GM23248 (cell line): ENCODE measurements at regions not wholly inside any gene's neighbourhood (a gene's known extent, or its start where the extent isn't known, plus 50 kb on each side); places are given as distances from the start of the nearest gene placed in this dataset.
A peak's percentile ranks its signal among the peaks of the same experiment; 100 is the strongest.

ENCODE experiments used
- DNase-seq: peaks from one replicate; pipeline ENCODE4 v3.0.0-alpha.2; 2015
- H2AFZ ChIP-seq: fragments of 200-600 bp; sonication (generic); 2 replicates; pipeline ENCODE4 v1.6.1; 2016; ENCODE audit warnings: antibody characterized with exemption
- H3F3A ChIP-seq: fragments of 200-600 bp; sonication (generic); 2 replicates; pipeline ENCODE4 v1.6.1; 2016; ENCODE audit warnings: mild to moderate bottlenecking, antibody characterized with exemption, mixed run types; ENCODE audit not compliant: insufficient read depth
- H3K27ac ChIP-seq: fragments of 200-600 bp; sonication (generic); 2 replicates; pipeline ENCODE4 v1.5.1; 2016; ENCODE audit warnings: mild to moderate bottlenecking
- H3K27me3 ChIP-seq: fragments of 200-600 bp; sonication (generic); replicated peaks from 2 replicates; pipeline ENCODE4 v1.6.1; 2016; ENCODE audit warnings: mild to moderate bottlenecking; ENCODE audit not compliant: insufficient read depth
- H3K36me3 ChIP-seq: fragments of 200-600 bp; sonication (generic); 2 replicates; pipeline ENCODE4 v1.6.1; 2016; ENCODE audit warnings: low read depth, mild to moderate bottlenecking
- H3K4me1 ChIP-seq: fragments of 200-600 bp; sonication (generic); 2 replicates; pipeline ENCODE4 v1.6.1; 2016; ENCODE audit warnings: mild to moderate bottlenecking; ENCODE audit not compliant: insufficient read depth
- H3K4me2 ChIP-seq: fragments of 200-600 bp; sonication (generic); one replicate; pipeline ENCODE4 v1.6.1; 2016; ENCODE audit warnings: mild to moderate bottlenecking; ENCODE audit not compliant: unreplicated experiment
- H3K4me3 ChIP-seq: fragments of 200-600 bp; sonication (generic); 2 replicates; pipeline ENCODE4 v1.5.1; 2016; ENCODE audit warnings: mild to moderate bottlenecking
- H3K79me2 ChIP-seq: fragments of 200-600 bp; sonication (generic); 2 replicates; pipeline ENCODE4 v1.6.1; 2016; ENCODE audit warnings: mild to moderate bottlenecking; ENCODE audit not compliant: insufficient read depth
- H3K9ac ChIP-seq: fragments of 200-600 bp; sonication (generic); 2 replicates; pipeline ENCODE4 v1.6.1; 2016; ENCODE audit warnings: mild to moderate bottlenecking
- H3K9me2 ChIP-seq: fragments of 200-600 bp; sonication (generic); 2 replicates; pipeline ENCODE4 v1.6.1; 2016; ENCODE audit warnings: mixed run types, mild to moderate bottlenecking, moderate library complexity; ENCODE audit not compliant: insufficient read depth
- H3K9me3 ChIP-seq: fragments of 200-600 bp; sonication (generic); one replicate; pipeline ENCODE4 v1.6.1; 2017; ENCODE audit warnings: low read depth
- H4K20me1 ChIP-seq: fragments of 200-600 bp; sonication (generic); 2 replicates; pipeline ENCODE4 v1.6.0; 2016; ENCODE audit not compliant: insufficient read depth
- EZH2 ChIP-seq: fragments of 200-600 bp; sonication (generic); IDR thresholded peaks from 2 replicates; pipeline ENCODE4 v1.6.1; 2018; ENCODE audit warnings: antibody characterized with exemption, mild to moderate bottlenecking; ENCODE audit not compliant: insufficient read depth, poor library complexity, severe bottlenecking
- EZH2phosphoT487 ChIP-seq: fragments of 200-600 bp; sonication (generic); IDR thresholded peaks from 2 replicates; pipeline ENCODE4 v1.6.1; 2018; ENCODE audit warnings: antibody characterized with exemption, moderate library complexity, mild to moderate bottlenecking, low read depth; ENCODE audit not compliant: insufficient read depth
- WGBS, 2 experiments: methylation state at CpG; one replicate each; pipeline ENCODE4 v1.1.6; 2015 to 2017; ENCODE audit warnings: low lambda C conversion rate in 2 of 2, low coverage in 1 of 2; ENCODE audit errors: missing lambda C conversion rate in 2 of 2; 5-methylcytosine and 5-hydroxymethylcytosine counted together
- in situ Hi-C: fragments of 300-500 bp; cut with MboI; formaldehyde crosslinking; loops from 2 replicates; pipeline ENCODE4 v1.15.0; 2020

- H3K9ac ChIP-seq = no peak overlapping the region
- no peaks in the 10 kb centered on the region for H3F3A ChIP-seq
- no peaks in the 10 kb centered on the region for H3K36me3 ChIP-seq
- H3K79me2 ChIP-seq = no peaks in the 10 kb centered on the region
- no peak for DNase-seq
- no peak overlapping the region for H2AFZ ChIP-seq
- no peak overlapping the region for H3K4me3 ChIP-seq
- H3K4me1 ChIP-seq = no peaks in the 10 kb centered on the region
- no peak overlapping the region for H3K4me2 ChIP-seq
- WGBS, 2 experiments = 23 to 33% methylated on average over 3 of the region's 3 CpGs
- H3K9me3 ChIP-seq = no peaks in the 10 kb centered on the region
- H3K27me3 ChIP-seq = no peaks in the 10 kb centered on the region
- H3K27ac ChIP-seq = no peak overlapping the region
- H4K20me1 ChIP-seq = no peaks in the 10 kb centered on the region
- H3K9me2 ChIP-seq = no peaks in the 10 kb centered on the region
- in situ Hi-C loops = no loop called here
- TF ChIP-seq EZH2phosphoT487 (no peak), EZH2 (no peak)
These were observed 234.3 kb downstream of the HS3ST1 start for GRCh38 chr4:11194431-11194830.

GRCh38 chr4:11189756-11190155, 238.9 kb downstream of the HS3ST1 start:
- H3K4me2 ChIP-seq = no peak overlapping the region
- no peaks in the 10 kb centered on the region for H3K79me2 ChIP-seq
- H3K9me2 ChIP-seq = no peaks in the 10 kb centered on the region

GRCh38 chr4:11183356-11183740, 245.3 kb downstream of the HS3ST1 start:
- H3K27me3 ChIP-seq = no peaks in the 10 kb centered on the region
- H3K79me2 ChIP-seq = no peaks in the 10 kb centered on the region
- in situ Hi-C loops = no loop called here
- H4K20me1 ChIP-seq = no peaks in the 10 kb centered on the region
- H3K4me3 ChIP-seq = no peak overlapping the region
- WGBS, 2 experiments = 0 to 2% methylated on average over 2 of the region's 2 CpGs
- no peaks in the 10 kb centered on the region for H3K36me3 ChIP-seq
- H3K9ac ChIP-seq = no peak overlapping the region
- H3K4me1 ChIP-seq = no peaks in the 10 kb centered on the region
- TF ChIP-seq EZH2 (no peak), EZH2phosphoT487 (no peak)
- H3K9me2 ChIP-seq = no peaks in the 10 kb centered on the region
- no peak for DNase-seq
- no peak overlapping the region for H2AFZ ChIP-seq
- H3K4me2 ChIP-seq = no peak overlapping the region
- H3K9me3 ChIP-seq = no peaks in the 10 kb centered on the region
- H3F3A ChIP-seq = no peaks in the 10 kb centered on the region
- H3K27ac ChIP-seq = no peak overlapping the region

More at GRCh38 chr4:11189756-11190155, 238.9 kb downstream of the HS3ST1 start:
- Histone ChIP-seq H3K9ac (no peak overlapping the region), H3F3A (no peaks in the 10 kb centered on the region), H2AFZ (no peak overlapping the region), H3K36me3 (no peaks in the 10 kb centered on the region), H3K4me3 (no peak overlapping the region), H3K27ac (no peak overlapping the region), H3K4me1 (no peaks in the 10 kb centered on the region), H3K9me3 (no peaks in the 10 kb centered on the region), H4K20me1 (no peaks in the 10 kb centered on the region), H3K27me3 (no peaks in the 10 kb centered on the region)
- DNase-seq = no peak
- WGBS, 2 experiments = 0% methylated on average over 2 of the region's 2 CpGs
- TF ChIP-seq EZH2 = no peak
- TF ChIP-seq EZH2phosphoT487 = no peak
- in situ Hi-C loops = no loop called here

- peak; percentile 0 for DNase-seq
- 15 to 19% methylated on average over 1 of the region's 1 CpG for WGBS, 2 experiments
- H3K27ac ChIP-seq = no peak overlapping the region
These were observed 245.9 kb downstream of the HS3ST1 start for GRCh38 chr4:11182586-11183355.

GRCh38 chr4:11182031-11182430, 246.7 kb downstream of the HS3ST1 start:
- TF ChIP-seq EZH2 (no peak), EZH2phosphoT487 (no peak)
- H3K4me3 ChIP-seq = no peak overlapping the region
- H3F3A ChIP-seq = no peaks in the 10 kb centered on the region
- no peak overlapping the region for H3K9ac ChIP-seq
- no peaks in the 10 kb centered on the region for H3K9me3 ChIP-seq
- no peaks in the 10 kb centered on the region for H3K4me1 ChIP-seq
- no peak for DNase-seq
- no peaks in the 10 kb centered on the region for H4K20me1 ChIP-seq
- no peak overlapping the region for H3K27ac ChIP-seq
- no peaks in the 10 kb centered on the region for H3K9me2 ChIP-seq
- H3K27me3 ChIP-seq = no peaks in the 10 kb centered on the region
- H2AFZ ChIP-seq = no peak overlapping the region
- no peaks in the 10 kb centered on the region for H3K36me3 ChIP-seq
- H3K79me2 ChIP-seq = no peaks in the 10 kb centered on the region
- in situ Hi-C loops = no loop called here
- H3K4me2 ChIP-seq = no peak overlapping the region

More at GRCh38 chr4:11182586-11183355, 245.9 kb downstream of the HS3ST1 start:
- no peaks in the 10 kb centered on the region for H3K36me3 ChIP-seq
- H4K20me1 ChIP-seq = no peaks in the 10 kb centered on the region
- H3K9me2 ChIP-seq = no peaks in the 10 kb centered on the region
- H2AFZ ChIP-seq = no peak overlapping the region
- no peaks in the 10 kb centered on the region for H3K4me1 ChIP-seq
- in situ Hi-C loops = no loop called here
- no peak overlapping the region for H3K4me2 ChIP-seq
- no peaks in the 10 kb centered on the region for H3F3A ChIP-seq
- no peaks in the 10 kb centered on the region for H3K9me3 ChIP-seq
- H3K27me3 ChIP-seq = no peaks in the 10 kb centered on the region
- no peaks in the 10 kb centered on the region for H3K79me2 ChIP-seq
- H3K4me3 ChIP-seq = no peak overlapping the region
- H3K9ac ChIP-seq = no peak overlapping the region
- TF ChIP-seq EZH2phosphoT487 (no peak), EZH2 (no peak)
